ENCODE measurements at regions not wholly inside any gene's neighbourhood (a gene's known extent, or its start where the extent isn't known, plus 50 kb on each side); places are given as distances from the start of the nearest gene placed in this dataset.

- TF ChIP-seq GATA2 (CRISPR knock-in tag; IDR thresholded peaks at IDR 0.05) (no peak), CTCF (IDR thresholded peaks at IDR 0.05) (no peak), MEF2A (IDR thresholded peaks at IDR 0.05; ENCODE audit: borderline replicate concordance, low read depth) (no peak), FOXM1 (IDR thresholded peaks at IDR 0.05; ENCODE audit: low read depth) (no peak), EP300 (IDR thresholded peaks at IDR 0.05; ENCODE audit: borderline replicate concordance in 1 of 2, low read depth in 1 of 2, low read length in 1 of 2) (no peak), SIN3A (IDR thresholded peaks at IDR 0.05; ENCODE audit: borderline replicate concordance, low read depth, low read length) (no peak), CHD2 (IDR thresholded peaks at IDR 0.05; ENCODE audit: low read length, partially characterized antibody) (no peak), REST (IDR thresholded peaks at IDR 0.05; ENCODE audit: low read depth, low read length) (no peak), FOSL2 (IDR thresholded peaks at IDR 0.05; ENCODE audit: borderline replicate concordance, low read depth) (no peak)
These were observed 443.0 kb downstream of the PCDH10 start for GRCh38 chr4:133592106-133592505.
